ENCODE measurements at regions not wholly inside any gene's neighbourhood (a gene's known extent, or its start where the extent isn't known, plus 50 kb on each side); places are given as distances from the start of the nearest gene placed in this dataset.

- TF ChIP-seq, protein P1, sequence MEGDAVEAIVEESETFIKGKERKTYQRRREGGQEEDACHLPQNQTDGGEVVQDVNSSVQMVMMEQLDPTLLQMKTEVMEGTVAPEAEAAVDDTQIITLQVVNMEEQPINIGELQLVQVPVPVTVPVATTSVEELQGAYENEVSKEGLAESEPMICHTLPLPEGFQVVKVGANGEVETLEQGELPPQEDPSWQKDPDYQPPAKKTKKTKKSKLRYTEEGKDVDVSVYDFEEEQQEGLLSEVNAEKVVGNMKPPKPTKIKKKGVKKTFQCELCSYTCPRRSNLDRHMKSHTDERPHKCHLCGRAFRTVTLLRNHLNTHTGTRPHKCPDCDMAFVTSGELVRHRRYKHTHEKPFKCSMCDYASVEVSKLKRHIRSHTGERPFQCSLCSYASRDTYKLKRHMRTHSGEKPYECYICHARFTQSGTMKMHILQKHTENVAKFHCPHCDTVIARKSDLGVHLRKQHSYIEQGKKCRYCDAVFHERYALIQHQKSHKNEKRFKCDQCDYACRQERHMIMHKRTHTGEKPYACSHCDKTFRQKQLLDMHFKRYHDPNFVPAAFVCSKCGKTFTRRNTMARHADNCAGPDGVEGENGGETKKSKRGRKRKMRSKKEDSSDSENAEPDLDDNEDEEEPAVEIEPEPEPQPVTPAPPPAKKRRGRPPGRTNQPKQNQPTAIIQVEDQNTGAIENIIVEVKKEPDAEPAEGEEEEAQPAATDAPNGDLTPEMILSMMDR (IDR thresholded peaks at IDR 0.05; ENCODE audit: insufficient read depth, low read depth, low read length), result no peak
- no peak for TF ChIP-seq EZH2 (IDR thresholded peaks at IDR 0.05; ENCODE audit: insufficient read depth, low read length)
These were observed 219.8 kb upstream of the EPHA7 start for GRCh38 chr6:93639126-93639525.

Data from astrocyte (in vitro differentiated cells and primary cell).